ENCODE measurements at regions not wholly inside any gene's neighbourhood (a gene's known extent, or its start where the extent isn't known, plus 50 kb on each side); places are given as distances from the start of the nearest gene placed in this dataset.

DNA sequence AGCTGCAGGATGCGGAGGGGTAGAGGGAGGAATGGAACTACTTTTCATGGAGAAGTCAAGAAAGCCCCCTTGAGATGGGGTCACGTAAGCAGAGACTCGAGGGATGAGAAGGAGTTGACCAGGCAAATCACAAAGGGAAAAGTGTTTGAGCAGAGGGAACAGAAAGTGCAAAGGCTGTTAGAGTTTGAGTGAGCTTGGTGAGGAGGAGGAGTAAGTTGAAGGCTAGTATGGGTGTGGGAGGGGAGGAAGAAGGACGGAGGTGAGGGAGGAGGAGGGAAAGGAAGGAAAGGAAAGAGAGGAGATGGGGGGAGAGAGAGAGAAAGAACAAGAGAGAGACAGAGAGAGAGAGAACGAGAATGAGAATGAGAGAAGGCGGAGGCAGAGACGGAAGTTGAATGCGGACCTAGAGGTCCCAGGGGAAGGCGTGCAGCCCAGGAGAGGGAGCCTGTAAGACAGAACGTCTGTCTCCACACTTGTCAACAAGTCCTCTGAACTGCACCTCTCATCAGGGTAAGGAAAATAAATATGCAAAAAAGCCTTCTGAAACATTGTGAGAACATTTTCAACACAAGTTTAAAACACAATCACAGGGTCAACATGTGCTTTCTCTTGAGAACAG, 279.8 kb upstream of the EEF2KMT start:
- DNase-seq (ENCODE audit: low read depth), result no peak

DNA sequence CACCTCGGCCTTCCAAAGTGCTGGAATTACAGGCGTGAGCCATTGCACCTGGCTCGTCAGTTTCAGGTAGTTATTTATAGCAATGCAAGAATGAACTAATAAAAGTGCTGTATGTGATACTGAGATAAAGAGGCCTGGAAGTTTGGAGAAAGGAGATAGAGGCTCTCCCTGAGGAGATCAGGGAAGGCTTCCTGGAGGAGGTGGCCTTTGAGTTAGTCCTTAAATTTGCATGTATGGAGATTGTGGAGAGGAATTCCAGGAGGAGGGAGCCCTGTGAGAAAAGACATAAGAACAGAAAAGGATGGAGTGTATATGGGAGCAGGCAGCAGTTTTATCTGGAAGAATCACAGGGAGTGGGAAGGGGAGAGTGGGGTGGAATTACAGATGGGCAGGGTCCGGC, 276.6 kb upstream of the EEF2KMT start:
- DNase-seq (ENCODE audit: low read depth), result no peak

- no peak for DNase-seq (ENCODE audit: low read depth)
Measured at GRCh38 chr16:5367951-5368350, 270.4 kb upstream of the EEF2KMT start.

GRCh38 chr16:5366126-5366525, 268.5 kb upstream of the EEF2KMT start:
- DNase-seq (ENCODE audit: low read depth), result no peak

DNA sequence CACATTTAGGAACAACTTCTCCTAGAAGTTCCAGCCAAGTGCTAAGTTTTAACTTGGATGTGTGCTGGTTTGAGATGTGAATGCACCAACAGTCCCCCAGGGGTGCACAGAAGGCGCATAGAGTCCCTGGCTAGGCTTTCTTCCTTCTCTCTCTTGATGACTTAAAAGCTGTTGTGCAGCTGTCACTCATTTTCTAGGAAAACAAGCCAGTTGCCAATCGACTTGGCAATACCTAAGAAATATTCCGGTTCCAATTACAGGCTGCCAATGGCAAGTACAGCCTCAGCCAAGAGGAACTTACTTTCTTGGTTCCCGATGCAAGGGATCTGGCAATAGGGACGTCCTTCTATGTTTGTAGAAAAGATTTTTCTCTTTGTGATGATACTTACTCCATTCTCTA, 266.6 kb upstream of the EEF2KMT start:
- no peak for DNase-seq (ENCODE audit: low read depth)

DNA sequence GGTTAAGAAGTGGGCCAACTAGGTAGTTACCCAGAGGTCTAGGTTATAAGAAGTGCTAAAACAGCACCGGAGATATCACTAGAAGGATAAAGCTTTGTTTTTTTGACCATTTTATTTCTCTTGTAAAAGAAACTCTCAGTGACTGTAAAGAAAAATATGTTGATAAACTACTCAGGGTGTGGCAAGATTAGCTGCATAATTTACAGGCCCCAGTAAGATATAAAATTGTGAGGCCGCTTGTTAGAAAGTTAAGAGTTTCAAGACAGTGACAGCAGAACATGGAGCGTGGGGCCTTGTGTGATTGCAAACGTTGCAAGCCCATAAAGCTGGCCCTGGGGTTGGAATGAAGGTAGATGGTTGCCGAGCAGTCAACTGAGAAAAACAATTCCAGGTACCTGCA, 263.7 kb upstream of the EEF2KMT start:
- no peak for DNase-seq (ENCODE audit: low read depth)

GRCh38 chr16:5354645-5355044, 257.1 kb upstream of the EEF2KMT start:
- DNase-seq (ENCODE audit: low read depth), result no peak

- DNase-seq (ENCODE audit: low read depth), result no peak
Measured at GRCh38 chr16:5349670-5350517, 252.3 kb upstream of the EEF2KMT start.

GRCh38 chr16:5349101-5349500, 251.5 kb upstream of the EEF2KMT start:
- no peak for DNase-seq (ENCODE audit: low read depth)

- DNase-seq (ENCODE audit: low read depth), result no peak
Measured at GRCh38 chr16:5347561-5347960, 250.0 kb upstream of the EEF2KMT start.

DNA sequence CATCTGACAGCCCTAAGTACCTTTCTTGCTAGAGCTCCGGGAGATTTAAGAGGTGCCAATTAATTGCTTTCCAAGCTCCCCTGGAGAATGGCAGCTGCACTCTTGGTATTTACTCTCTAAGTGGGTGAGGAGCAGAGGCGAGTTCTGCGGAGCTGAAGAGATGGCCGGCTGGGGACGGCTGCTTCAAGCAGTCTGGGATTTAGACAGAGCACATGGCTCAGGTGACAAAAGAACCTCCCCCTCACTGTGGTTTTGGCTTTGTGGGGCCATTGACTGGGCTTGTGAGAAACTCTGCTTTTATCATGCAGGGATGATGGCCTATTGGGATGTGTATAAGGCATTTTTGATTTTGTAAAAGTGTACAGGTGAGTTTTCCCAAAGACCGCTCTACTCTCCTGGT, 239.3 kb upstream of the EEF2KMT start:
- no peak for DNase-seq (ENCODE audit: low read depth)

DNA sequence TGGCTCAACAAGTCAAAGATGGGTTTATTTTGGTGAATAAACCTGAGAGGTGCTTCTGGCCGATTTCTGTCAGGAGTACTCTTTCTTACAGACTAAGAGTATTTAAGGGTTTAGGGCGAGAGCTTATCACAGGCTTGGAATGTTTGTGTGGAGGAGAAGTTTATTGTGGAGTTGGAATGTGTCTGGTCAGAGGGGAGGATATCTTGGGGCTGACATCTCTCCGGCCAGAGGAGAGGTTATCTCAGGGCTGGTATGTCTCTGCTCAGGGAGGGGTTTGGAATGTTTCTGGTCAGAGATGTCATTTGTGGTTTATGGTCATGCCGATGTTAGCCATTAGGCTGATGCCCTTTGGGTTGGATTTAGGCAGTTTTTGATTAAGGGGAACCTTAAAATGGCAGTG, 236.4 kb upstream of the EEF2KMT start:
- no peak for DNase-seq (ENCODE audit: low read depth)

DNA sequence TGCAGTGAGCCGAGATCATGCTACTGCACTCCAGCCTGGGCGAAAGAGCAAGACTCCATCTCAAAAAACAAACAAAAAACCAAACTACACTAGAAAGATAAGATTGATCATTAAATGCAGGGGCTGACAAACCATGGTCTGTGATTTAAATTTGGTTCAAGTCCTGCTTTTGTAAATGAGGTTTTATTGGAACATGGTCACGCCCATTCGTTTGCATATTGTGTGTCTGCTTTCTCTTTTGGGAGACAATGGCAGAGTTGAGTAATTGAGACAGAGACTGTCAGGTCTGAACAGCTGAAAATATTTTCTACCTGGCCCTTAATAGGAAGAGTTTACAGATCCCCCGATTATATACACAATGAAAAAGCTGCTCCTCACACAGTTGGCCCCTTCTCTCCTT, 235.5 kb upstream of the EEF2KMT start:
- no peak for DNase-seq (ENCODE audit: low read depth)

DNA sequence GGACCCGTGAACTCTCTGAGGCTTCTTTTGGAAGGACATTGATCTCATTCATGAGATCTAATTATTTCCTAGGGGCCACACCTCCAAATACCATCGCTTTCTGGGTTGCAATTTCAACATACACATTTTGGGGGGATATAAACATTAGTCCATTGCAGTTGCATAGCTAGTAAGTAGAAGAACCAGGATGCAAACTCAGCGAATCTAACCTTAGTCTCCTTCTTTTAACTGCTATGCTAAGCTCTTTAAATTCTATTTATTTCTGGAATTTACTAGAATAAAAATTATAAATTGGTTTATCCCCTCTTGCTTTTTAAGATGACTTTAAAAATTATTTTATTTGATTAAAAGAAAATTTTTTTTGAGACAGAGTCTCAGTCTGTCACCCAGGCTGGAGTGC, 232.5 kb upstream of the EEF2KMT start:
- no peak for DNase-seq (ENCODE audit: low read depth)

- DNase-seq (ENCODE audit: low read depth), result no peak
Measured at GRCh38 chr16:5328546-5328945, 231.0 kb upstream of the EEF2KMT start.

DNA sequence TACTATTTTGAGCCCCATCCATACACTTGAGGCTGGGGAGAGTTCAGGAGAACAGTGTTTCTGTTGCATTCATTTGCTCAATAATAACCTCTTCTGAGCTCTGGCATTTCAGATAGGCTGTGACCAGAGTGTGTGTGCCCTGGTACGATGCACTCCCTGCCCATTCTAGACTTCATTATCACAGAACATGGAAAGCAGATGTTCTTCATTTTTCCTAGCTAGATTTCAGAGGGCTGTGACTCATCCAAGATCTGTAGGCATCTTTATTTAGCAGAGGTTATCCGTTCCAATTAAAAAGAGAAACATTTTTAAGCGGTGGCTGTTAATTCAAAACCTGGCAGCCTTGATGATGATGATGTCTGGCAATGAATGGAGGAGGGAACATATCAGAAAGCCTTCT, 228.8 kb upstream of the EEF2KMT start:
- DNase-seq (ENCODE audit: low read depth), result no peak

DNA sequence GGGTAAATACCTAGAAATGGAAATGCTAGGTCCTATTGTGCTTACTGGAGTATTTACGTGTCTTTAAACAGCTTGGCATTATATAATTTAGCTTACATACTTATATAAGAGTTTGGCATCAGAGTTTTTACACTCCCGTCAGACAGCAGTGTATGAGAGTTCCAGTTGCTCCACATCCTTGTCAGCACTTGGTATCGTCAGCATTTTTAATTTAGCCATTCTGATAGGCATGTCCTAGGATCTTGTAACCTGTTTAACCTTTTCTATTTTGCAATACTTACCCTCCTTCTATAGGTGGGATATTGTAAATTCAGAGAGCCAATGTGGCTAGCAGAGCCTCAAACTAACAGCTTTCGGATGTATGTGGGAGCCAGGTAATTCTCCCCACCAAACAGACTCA, 228.3 kb upstream of the EEF2KMT start:
- DNase-seq (ENCODE audit: low read depth), result no peak

GRCh38 chr16:5323284-5324141, 225.9 kb upstream of the EEF2KMT start:
- no peak for DNase-seq (ENCODE audit: low read depth)

GRCh38 chr16:5321930-5322329, 224.3 kb upstream of the EEF2KMT start:
- DNase-seq (ENCODE audit: low read depth), result no peak

DNA sequence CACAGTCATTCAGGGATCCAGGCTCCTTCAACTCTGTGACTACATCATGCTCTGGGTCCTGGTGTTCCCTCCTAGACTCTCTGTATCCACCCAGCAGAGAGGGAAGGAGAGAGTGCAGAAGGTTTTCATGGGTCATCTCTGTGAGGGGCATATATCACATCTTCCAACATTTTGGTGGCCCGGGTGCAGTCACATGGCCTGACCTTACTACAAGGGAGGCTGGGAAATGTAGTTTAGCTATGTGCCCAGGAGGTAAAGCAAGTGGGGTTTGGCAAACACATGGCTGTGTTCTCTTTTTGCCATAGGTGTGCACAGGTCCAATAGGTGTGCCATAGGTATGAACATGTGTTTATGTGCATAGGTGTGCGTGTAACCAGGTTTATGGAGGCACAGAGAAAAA, 222.2 kb upstream of the EEF2KMT start:
- DNase-seq (ENCODE audit: low read depth), result no peak

- DNase-seq (ENCODE audit: low read depth), result no peak
Measured at GRCh38 chr16:5315914-5316313, 218.3 kb upstream of the EEF2KMT start.

DNA sequence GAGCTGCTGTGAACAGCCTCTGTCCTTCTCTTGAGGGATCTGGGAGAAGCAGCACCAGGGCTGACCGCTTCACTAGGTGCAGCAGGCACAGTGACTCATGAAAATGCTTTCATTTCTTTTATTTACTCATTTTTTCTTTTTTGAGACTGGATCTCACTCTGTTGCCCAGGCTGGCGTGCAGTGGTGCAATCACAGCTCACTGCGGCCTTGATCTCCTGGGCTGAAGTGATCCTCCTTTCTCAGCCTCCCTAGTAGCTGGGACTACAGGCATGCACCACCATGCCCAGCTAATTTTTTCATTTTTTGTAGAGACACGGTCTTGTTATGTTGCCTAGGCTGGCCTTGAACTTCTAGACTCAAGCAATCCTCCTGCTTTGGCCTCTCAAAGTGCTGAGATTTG, 216.8 kb upstream of the EEF2KMT start:
- no peak for DNase-seq (ENCODE audit: low read depth)
